HG02840 (cell line): ENCODE measurements at regions not wholly inside any gene's neighbourhood (a gene's known extent, or its start where the extent isn't known, plus 50 kb on each side); places are given as distances from the start of the nearest gene placed in this dataset.

Source experiments
- ATAC-seq: cut with Tn5 transposase; IDR thresholded peaks from one replicate; pipeline ENCODE4 v1.9.1; 2021; ENCODE audit warnings: mild to moderate bottlenecking, moderate library complexity, moderate number of reproducible peaks; ENCODE audit not compliant: unreplicated experiment, low FRiP score

- ATAC-seq: no peak
Measured at GRCh38 chr10:3723766-3724165, 61.2 kb downstream of the KLF6 start.

GRCh38 chr10:3720228-3721019 is 64.6 kb downstream of the KLF6 start:
- ATAC-seq: no peak

GRCh38 chr10:3719024-3719843 is 65.8 kb downstream of the KLF6 start:
- no peak for ATAC-seq

- no peak for ATAC-seq
Measured at GRCh38 chr10:3716093-3716492, 68.9 kb downstream of the KLF6 start.

GRCh38 chr10:3714967-3715366 is 70.0 kb downstream of the KLF6 start:
- ATAC-seq: no peak

- ATAC-seq: no peak
Measured at GRCh38 chr10:3714531-3714930, 70.5 kb downstream of the KLF6 start.

GRCh38 chr10:3712707-3713106 is 72.3 kb downstream of the KLF6 start:
- ATAC-seq: no peak

- ATAC-seq: no peak
Measured at GRCh38 chr10:3711918-3712317, 73.1 kb downstream of the KLF6 start.

GRCh38 chr10:3710764-3711163 is 74.2 kb downstream of the KLF6 start:
- no peak for ATAC-seq

- no peak for ATAC-seq
Measured at GRCh38 chr10:3709456-3710060, 75.5 kb downstream of the KLF6 start.

GRCh38 chr10:3708852-3709251 is 76.2 kb downstream of the KLF6 start:
- ATAC-seq: no peak

GRCh38 chr10:3704565-3705325 is 80.3 kb downstream of the KLF6 start:
- no peak for ATAC-seq

GRCh38 chr10:3702569-3702968 is 82.4 kb downstream of the KLF6 start:
- no peak for ATAC-seq

GRCh38 chr10:3702056-3702546 is 82.9 kb downstream of the KLF6 start:
- ATAC-seq: no peak

GRCh38 chr10:3701491-3701890 is 83.5 kb downstream of the KLF6 start:
- ATAC-seq: no peak

- no peak for ATAC-seq
Measured at GRCh38 chr10:3700531-3701076, 84.4 kb downstream of the KLF6 start.

- no peak for ATAC-seq
Measured at GRCh38 chr10:3699916-3700315, 85.1 kb downstream of the KLF6 start.

GRCh38 chr10:3698312-3698711 is 86.7 kb downstream of the KLF6 start:
- ATAC-seq: no peak

- no peak for ATAC-seq
Measured at GRCh38 chr10:3693698-3694080, 91.3 kb downstream of the KLF6 start.

- ATAC-seq: no peak
Measured at GRCh38 chr10:3693022-3693697, 91.8 kb downstream of the KLF6 start.
